ENCODE measurements at regions not wholly inside any gene's neighbourhood (a gene's known extent, or its start where the extent isn't known, plus 50 kb on each side); places are given as distances from the start of the nearest gene placed in this dataset.

DNA sequence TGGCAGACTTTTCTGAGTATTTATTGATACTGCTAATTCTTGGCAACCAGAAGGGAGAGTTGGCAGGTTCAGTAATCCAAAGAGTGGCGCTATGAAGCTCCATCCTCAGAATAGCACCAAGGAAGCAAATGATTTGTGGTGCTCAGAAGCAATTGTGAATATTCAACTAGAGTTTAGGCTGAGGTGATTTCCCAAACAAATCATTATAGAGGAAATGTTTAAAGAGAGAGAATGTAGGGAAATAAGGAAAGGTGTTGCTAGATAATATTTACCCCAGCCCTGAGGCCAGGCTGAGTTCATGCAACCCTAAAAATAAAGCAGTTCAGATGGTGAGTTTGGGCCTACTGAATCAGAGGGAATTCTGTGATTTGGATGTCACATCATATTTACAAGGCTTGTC, 363.4 kb upstream of the PLXNA2 start:
- in situ Hi-C loops (cut with HindIII; ENCODE audit: low pct_unique_long_range_greater_than_20kb, low sequenced_read_pairs), result no loop called here
- DNase-seq (ENCODE audit: low read depth in 1 of 2, low spot score in 1 of 2), result no peak

DNA sequence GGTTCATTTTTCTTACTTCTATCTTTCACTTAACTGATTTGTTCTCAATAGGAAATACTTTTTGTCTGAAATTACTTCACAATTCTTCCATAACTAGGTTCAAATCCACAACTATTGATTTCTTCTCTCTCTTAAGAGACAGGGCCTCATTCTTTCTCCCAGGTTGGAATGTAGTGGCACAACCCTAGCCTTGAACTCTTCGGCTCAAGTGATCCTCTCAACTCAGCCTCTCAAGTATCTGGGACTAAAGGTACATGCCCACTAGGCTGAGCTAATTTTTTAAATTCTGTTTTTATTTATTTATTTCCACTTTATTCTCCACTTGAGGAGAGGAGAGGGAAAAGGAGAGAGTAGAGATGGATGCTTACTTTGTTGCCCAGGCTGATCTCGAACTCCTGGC, 370.4 kb upstream of the PLXNA2 start:
- no peak for DNase-seq (ENCODE audit: low read depth in 1 of 2, low spot score in 1 of 2)
- no peak for TF ChIP-seq JUND (IDR thresholded peaks at IDR 0.05; ENCODE audit: low read depth)
- in situ Hi-C loops (cut with HindIII; ENCODE audit: low pct_unique_long_range_greater_than_20kb, low sequenced_read_pairs), result no loop called here

More for the DNA sequence above, 363.4 kb upstream of the PLXNA2 start:
- no peak for TF ChIP-seq JUND (IDR thresholded peaks at IDR 0.05; ENCODE audit: low read depth)

DNA sequence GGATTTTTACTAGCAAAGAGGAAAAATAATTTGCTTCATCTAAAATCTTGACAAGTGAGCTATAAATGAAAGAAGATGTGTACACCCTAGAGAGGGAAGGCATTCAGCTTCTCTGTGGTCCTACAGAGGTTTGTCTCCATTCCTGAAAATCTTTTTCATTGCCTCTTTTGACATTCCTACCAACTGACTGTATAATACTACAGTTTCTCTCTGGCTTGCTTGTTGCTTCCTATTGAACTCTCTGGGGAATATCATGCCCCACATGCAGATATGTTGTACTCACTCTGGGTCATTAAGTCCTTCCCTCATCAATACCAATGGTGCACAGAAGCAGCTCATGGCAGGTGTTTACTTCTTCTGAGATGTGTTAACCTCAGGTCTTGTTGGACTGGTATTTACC, 371.2 kb upstream of the PLXNA2 start:
- DNase-seq (ENCODE audit: low read depth in 1 of 2, low spot score in 1 of 2), result no peak
- in situ Hi-C loops (cut with HindIII; ENCODE audit: low pct_unique_long_range_greater_than_20kb, low sequenced_read_pairs), result no loop called here

DNA sequence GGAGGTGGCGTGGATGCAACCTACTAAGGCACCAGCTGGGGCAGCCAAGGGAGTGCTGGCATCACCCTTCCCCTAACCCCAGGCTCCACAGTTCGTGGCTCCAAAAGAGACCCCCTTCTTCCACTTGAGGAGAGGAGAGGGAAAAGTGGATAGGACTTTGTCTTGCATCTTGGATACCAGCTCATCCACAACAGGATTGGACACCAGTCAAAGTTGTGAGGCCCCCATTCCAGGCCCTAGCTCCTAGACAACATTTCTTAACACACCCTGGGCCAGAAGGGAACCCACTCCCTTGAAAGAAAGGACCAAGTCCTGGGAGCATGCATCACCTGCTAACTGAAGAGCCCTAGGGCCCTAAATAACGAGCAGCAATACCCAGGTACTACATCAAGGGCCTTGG, 372.6 kb upstream of the PLXNA2 start:
- no peak for TF ChIP-seq JUND (IDR thresholded peaks at IDR 0.05; ENCODE audit: low read depth)
- DNase-seq (ENCODE audit: low read depth in 1 of 2, low spot score in 1 of 2), result no peak
- in situ Hi-C loops (cut with HindIII; ENCODE audit: low pct_unique_long_range_greater_than_20kb, low sequenced_read_pairs), result no loop called here

More for the DNA sequence above, 371.2 kb upstream of the PLXNA2 start:
- TF ChIP-seq JUND (IDR thresholded peaks at IDR 0.05; ENCODE audit: low read depth), result no peak

DNA sequence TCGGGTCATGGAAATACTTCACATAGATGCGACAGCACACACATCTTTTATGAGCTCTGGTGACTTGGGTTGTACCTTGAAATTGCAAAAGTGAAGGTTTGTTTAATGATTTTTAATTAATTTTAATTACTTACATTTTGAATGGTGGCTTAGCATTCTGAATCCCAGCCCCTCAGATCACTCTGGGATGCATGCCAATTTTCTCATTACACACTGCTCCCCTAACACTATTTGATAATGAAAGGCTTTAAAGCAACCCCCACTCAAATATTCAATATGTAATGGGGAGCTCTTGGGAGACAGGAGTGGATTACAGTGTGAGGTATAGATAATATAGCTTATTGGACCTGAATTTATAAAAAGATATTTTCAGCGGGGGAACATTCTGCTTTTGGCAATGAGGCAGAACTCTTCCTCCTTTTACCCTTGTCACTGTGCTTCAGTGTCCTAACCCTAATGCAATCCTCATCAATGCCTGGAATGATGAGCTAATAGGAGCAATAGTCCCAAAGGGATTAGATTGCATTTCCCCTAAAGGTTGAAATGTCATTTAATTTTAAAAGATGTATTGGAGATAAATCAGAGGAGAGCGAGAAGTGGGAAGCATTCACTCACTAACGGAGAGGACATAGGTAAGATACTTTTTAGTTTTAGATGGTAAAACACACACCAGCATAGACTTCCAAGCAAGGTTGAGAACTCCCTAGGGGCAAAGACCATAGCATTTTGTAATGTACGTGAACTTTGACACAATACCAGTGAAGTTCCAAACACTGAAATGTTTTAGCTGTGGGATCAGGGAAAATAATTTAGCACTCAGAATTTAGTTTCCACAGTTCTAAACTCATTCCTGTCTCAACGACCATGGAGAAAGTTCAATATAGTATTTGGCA, 384.1 kb upstream of the PLXNA2 start:
- no peak for TF ChIP-seq JUND (IDR thresholded peaks at IDR 0.05; ENCODE audit: low read depth)
- in situ Hi-C loops (cut with HindIII; ENCODE audit: low pct_unique_long_range_greater_than_20kb, low sequenced_read_pairs), result no loop called here
- no peak for DNase-seq (ENCODE audit: low read depth in 1 of 2, low spot score in 1 of 2)

DNA sequence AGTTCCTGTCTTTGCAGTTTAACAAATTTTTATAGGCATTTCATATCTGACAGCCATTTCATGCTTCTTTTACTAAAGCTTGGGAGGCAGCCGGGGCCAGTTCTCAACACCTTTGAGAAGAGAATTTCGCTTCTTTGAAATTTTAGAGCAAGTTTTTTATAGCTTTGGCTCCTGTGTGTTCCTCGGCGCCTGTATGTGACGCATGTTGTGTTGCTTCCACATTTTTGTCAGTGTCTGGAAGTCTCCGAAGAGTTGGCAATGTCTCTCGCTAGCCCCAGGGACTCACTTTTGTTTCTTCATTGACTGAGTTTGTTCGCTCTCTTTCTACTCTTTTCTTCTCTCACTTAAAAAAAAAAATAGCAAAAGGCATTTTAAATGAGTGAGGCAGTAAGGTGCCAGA, 386.9 kb upstream of the PLXNA2 start:
- in situ Hi-C loops (cut with HindIII; ENCODE audit: low pct_unique_long_range_greater_than_20kb, low sequenced_read_pairs), result no loop called here
- DNase-seq (ENCODE audit: low read depth in 1 of 2, low spot score in 1 of 2), result no peak
- TF ChIP-seq JUND (IDR thresholded peaks at IDR 0.05; ENCODE audit: low read depth), result no peak

DNA sequence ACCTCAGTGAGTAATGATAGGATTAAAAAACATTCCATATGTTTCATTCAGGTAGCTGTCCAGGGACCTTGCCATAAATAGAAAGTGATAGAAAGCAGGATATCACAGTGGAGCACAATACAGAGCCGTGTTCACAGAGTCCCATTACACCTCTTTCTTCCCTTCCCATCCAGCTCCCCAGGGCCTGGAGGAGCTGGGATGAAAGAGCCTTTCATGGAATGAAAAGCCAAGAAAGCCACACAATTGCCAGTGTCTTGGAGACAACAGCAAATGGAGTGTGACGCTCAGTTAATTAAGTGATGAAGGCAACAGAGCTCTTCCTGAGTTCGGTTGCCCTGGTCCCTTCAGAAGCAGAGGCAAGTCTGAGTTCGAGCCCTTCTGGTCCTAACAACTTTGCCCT, 387.3 kb upstream of the PLXNA2 start:
- DNase-seq (ENCODE audit: low read depth in 1 of 2, low spot score in 1 of 2), result no peak
- in situ Hi-C loops (cut with HindIII; ENCODE audit: low pct_unique_long_range_greater_than_20kb, low sequenced_read_pairs), result no loop called here
- no peak for TF ChIP-seq JUND (IDR thresholded peaks at IDR 0.05; ENCODE audit: low read depth)

DNA sequence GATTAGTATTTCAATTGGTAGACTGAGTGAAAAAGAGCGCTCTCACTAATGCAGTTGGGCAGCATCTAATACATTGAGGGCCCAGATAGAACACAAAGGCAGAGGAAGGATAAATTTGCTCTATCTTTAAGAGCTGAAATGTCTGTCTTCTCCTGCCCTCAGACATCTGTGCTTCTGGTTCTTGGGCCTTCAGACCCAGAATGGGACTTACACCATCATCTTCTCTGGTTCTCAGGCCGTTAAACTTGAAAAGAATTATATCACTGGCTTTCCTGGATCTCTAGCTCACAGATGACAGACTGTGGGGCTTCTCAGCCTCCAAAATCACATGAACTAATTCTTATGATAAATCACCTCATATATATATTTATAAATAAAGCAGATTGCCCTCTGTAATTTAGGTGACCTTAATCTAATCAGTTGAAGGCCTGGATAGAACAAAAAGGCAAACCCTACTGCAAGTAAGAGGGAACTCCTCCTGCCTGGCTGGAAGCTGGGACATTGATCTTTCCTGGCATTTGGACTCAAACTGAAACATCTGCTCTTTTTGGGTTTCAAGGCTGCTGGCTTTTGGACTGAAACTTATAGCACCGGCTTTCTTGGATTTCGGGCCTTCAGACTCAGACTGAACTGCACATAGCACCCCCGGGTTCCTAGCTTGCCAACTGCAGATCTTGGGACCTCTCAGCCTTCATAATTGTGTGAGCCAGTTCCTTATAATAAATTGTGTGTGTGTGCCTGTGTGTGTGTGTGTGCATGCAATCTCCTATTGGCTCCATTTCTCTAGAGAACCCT, 390.4 kb upstream of the PLXNA2 start:
- TF ChIP-seq JUND (IDR thresholded peaks at IDR 0.05; ENCODE audit: low read depth), result no peak
- in situ Hi-C loops (cut with HindIII; ENCODE audit: low pct_unique_long_range_greater_than_20kb, low sequenced_read_pairs), result no loop called here

DNA sequence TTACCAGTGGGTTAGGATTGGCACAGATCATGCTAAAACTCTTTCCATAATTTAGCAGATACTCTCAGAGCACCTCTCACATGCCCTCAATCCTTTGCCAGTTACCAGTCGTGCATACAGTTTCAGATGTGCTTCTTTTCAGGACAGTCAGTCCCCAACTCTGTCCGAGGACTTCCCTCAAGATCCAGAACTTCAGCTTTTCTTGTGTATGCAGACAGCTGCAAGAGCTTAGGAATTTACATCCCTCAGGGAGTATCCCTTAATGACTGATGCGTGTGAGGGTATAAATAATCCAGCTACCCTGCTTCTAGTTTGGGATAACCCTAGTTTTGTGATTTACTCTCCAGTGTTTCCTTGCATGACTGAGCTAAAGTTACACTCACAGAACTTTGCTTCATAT, 393.0 kb upstream of the PLXNA2 start:
- DNase-seq (ENCODE audit: low read depth in 1 of 2, low spot score in 1 of 2), result no peak
- in situ Hi-C loops (cut with HindIII; ENCODE audit: low pct_unique_long_range_greater_than_20kb, low sequenced_read_pairs), result no loop called here

More for the DNA sequence above, 390.4 kb upstream of the PLXNA2 start:
- DNase-seq (ENCODE audit: low read depth in 1 of 2, low spot score in 1 of 2), result no peak

DNA sequence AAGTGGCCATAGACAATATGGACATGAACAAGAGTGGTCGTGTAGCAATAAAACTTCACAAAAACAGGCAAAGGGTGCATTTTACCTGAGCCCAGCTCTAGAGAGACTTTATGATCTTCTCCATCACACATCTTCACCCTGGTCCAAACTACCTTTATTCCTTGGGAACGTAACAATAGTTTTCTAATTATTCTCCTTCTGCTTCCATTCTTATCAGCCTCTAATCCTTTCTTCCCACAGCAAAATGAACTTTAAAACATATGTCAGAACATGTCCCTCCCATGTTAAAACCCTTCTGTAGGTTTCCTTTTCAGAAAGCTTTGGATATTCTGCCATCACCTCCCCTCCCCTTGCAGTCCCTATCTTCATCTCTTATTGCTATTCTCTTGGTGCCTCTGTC, 395.2 kb upstream of the PLXNA2 start:
- DNase-seq (ENCODE audit: low read depth in 1 of 2, low spot score in 1 of 2), result no peak
- in situ Hi-C loops (cut with HindIII; ENCODE audit: low pct_unique_long_range_greater_than_20kb, low sequenced_read_pairs), result no loop called here
- TF ChIP-seq JUND (IDR thresholded peaks at IDR 0.05; ENCODE audit: low read depth), result no peak

More for the DNA sequence above, 393.0 kb upstream of the PLXNA2 start:
- no peak for TF ChIP-seq JUND (IDR thresholded peaks at IDR 0.05; ENCODE audit: low read depth)

DNA sequence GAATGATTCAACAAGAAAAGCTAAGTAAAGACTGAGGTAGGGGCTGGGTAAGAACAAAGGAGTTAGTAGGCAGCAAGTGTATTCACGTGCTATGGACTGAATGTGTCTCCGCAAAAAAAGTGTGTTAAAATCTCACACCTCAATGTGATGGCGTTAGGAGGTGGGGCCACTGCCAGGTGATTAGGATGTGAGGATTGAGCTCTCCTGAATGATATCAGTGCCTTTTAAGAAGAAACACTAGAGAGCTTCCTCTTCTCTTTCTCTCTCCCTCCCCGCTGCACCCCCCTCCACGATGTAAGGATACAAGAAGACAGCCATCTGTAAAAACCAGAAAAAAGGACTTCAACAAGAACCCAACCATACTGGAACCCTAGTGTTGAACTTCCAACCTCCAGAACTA, 396.1 kb upstream of the PLXNA2 start:
- no peak for DNase-seq (ENCODE audit: low read depth in 1 of 2, low spot score in 1 of 2)
- no peak for TF ChIP-seq JUND (IDR thresholded peaks at IDR 0.05; ENCODE audit: low read depth)
- in situ Hi-C loops (cut with HindIII; ENCODE audit: low pct_unique_long_range_greater_than_20kb, low sequenced_read_pairs), result no loop called here

DNA sequence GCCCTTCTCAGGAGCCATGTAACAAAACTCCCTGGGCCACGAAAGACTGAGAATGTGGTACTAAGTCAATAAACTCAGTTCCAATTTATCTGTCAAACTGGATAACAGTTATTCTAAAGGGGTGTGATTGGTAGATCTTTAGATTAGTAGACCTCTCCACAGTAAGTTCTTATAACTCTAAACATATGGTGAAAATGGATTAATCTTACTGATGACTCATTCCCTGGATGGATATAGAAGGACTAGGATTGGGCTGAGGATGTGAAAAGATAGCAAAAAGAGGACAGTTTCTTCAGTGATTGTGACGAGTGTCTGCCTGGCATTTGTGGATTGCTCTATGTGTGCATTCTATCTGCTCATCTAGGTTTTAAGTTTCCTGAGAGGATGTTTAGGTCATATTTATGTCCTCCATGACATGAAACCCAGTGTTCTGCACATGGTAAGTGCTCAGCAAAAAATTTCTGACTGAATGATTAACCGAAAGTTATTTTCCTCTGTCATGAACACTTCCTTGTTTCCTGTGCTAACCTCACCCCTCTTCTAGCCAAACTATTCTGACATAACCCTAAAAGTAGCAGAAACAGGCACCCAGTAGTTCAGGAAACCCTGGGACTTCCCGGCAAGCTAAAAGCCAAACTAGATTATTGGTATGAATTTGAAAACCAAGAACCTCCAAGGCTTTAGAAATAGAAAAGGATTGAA, 397.5 kb upstream of the PLXNA2 start:
- DNase-seq (ENCODE audit: low read depth in 1 of 2, low spot score in 1 of 2), result no peak
- TF ChIP-seq JUND (IDR thresholded peaks at IDR 0.05; ENCODE audit: low read depth), result no peak
- in situ Hi-C loops (cut with HindIII; ENCODE audit: low pct_unique_long_range_greater_than_20kb, low sequenced_read_pairs), result no loop called here
